MCF 10A (cell line): ENCODE measurements at regions not wholly inside any gene's neighbourhood (a gene's known extent, or its start where the extent isn't known, plus 50 kb on each side); places are given as distances from the start of the nearest gene placed in this dataset.
"Not testable (repeated sequence)": the region's sequence is repeated elsewhere in the genome, so short reads cannot be mapped to it uniquely, and the experiment has no call there.

Experiments
- BruUV-seq: library from RNA; stranded (reverse); fragments of 400-500 nt; replicated peaks from 2 replicates; lab custom pipeline; 2021; lab: Mats Ljungman, UMichigan
- CTCF ChIA-PET: fragments of 300-600 bp; sonication (Branson Sonifier 250); formaldehyde crosslinking; extraction: SDS; loops from one replicate; lab custom pipeline; 2021; ENCODE audit warnings: antibody characterized with exemption, inconsistent platforms; lab: Yijun Ruan, JAX
- POLR2A ChIA-PET: fragments of 300-600, 350-650 bp; sonication (Branson Sonifier 250); formaldehyde crosslinking; extraction: SDS; loops from one replicate; lab custom pipeline; 2020; ENCODE audit warnings: antibody characterized with exemption, inconsistent platforms; lab: Yijun Ruan, JAX
- DNase-seq: peaks from one replicate; pipeline ENCODE4 v3.0.0-alpha.2; 2018; ENCODE audit not compliant: unreplicated experiment
- H3K27ac Mint-ChIP-seq: one replicate; pipeline ENCODE4 v1.8.0; 2022; ENCODE audit warnings: mild to moderate bottlenecking, low read depth, mixed read lengths; ENCODE audit not compliant: unreplicated experiment
- H3K27me3 Mint-ChIP-seq: one replicate; pipeline ENCODE4 v1.8.0; 2022; ENCODE audit warnings: mixed read lengths; ENCODE audit not compliant: insufficient read depth, unreplicated experiment
- H3K36me3 Mint-ChIP-seq: one replicate; pipeline ENCODE4 v1.8.0; 2022; ENCODE audit warnings: mild to moderate bottlenecking, moderate library complexity, mixed read lengths; ENCODE audit not compliant: insufficient read depth, unreplicated experiment
- H3K4me1 Mint-ChIP-seq: one replicate; pipeline ENCODE4 v1.8.0; 2022; ENCODE audit warnings: mixed read lengths; ENCODE audit not compliant: insufficient read depth, unreplicated experiment
- H3K4me3 Mint-ChIP-seq: one replicate; pipeline ENCODE4 v1.8.0; 2022; ENCODE audit warnings: mild to moderate bottlenecking, moderate library complexity, mixed read lengths; ENCODE audit not compliant: unreplicated experiment
- H3K9me3 Mint-ChIP-seq: one replicate; pipeline ENCODE4 v1.8.0; 2022; ENCODE audit warnings: mixed read lengths; ENCODE audit not compliant: unreplicated experiment
- CTCF ChIP-seq: fragments of 200-600 bp; IDR thresholded peaks from one replicate; pipeline ENCODE4 v1.8.0; 2022; ENCODE audit warnings: antibody characterized with exemption, mild to moderate bottlenecking; ENCODE audit not compliant: unreplicated experiment
- intact Hi-C: fragments of 100-400 bp; cut with micrococcal nuclease; formaldehyde crosslinking; loops from 2 replicates; pipeline ENCODE4 v1.14.1; 2022

GRCh38 chr5:21452449-21452848, 1400.7 kb downstream of the CDH12 start:
- H3K9me3 Mint-ChIP-seq, result peaks cover 11% of the 10 kb centered on the region
- H3K27me3 Mint-ChIP-seq, result no peaks in the 10 kb centered on the region
- H3K27ac Mint-ChIP-seq, result no peak overlapping the region
- H3K4me3 Mint-ChIP-seq, result no peak overlapping the region
- BruUV-seq, result no TSS peak
- peak; percentile 50 for DNase-seq
- ChIA-PET CTCF (no interaction called here), POLR2A (interaction anchor here (0.7 kb wide), 1 partner anchor 506 kb away, joined by 3 read pairs; no protein-coding TSS in a partner anchor)
- intact Hi-C loops, result no loop called here
- TF ChIP-seq CTCF, result no peak
- H3K4me1 Mint-ChIP-seq, result no peaks in the 10 kb centered on the region
- no peaks in the 10 kb centered on the region for H3K36me3 Mint-ChIP-seq

GRCh38 chr5:21432646-21433045, 1420.5 kb downstream of the CDH12 start:
- CTCF ChIA-PET, result no interaction called here
- Mint-ChIP-seq H3K36me3 (no peaks in the 10 kb centered on the region), H3K9me3 (no peaks in the 10 kb centered on the region), H3K27me3 (no peaks in the 10 kb centered on the region), H3K4me1 (no peaks in the 10 kb centered on the region), H3K4me3 (no peak overlapping the region), H3K27ac (no peak overlapping the region)
- DNase-seq, result no peak
- no peak for TF ChIP-seq CTCF
- POLR2A ChIA-PET, result no interaction called here
- no TSS peak for BruUV-seq
- intact Hi-C loops, result no loop called here

DNA sequence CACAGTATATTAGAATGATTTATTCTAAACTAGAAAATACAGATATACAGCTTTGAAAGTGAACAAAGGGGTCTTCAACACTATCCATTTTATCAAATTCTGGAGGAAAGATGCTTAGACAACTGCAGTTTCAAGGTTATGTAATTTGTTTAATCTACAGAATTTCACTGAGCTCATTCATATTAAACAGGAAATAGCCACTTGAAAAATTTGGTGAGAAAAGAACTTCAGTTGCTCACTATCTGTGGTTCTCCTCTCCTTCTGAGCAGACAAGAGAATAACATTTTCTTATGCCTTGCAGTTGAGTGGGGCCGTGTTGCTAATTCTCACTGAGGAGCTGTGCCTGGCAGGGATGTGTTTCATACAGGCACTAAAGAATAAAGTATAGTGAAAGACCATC, 1428.2 kb downstream of the CDH12 start:
- BruUV-seq, result no TSS peak
- CTCF ChIA-PET, result interaction anchor here (0.7 kb wide), 1 partner anchor 21 kb away, joined by 3 read pairs; no protein-coding TSS in a partner anchor
- no peak for DNase-seq
- H3K4me1 Mint-ChIP-seq, result no peaks in the 10 kb centered on the region
- no peaks in the 10 kb centered on the region for H3K9me3 Mint-ChIP-seq
- H3K27ac Mint-ChIP-seq, result no peak overlapping the region
- POLR2A ChIA-PET, result no interaction called here
- intact Hi-C loops, result no loop called here
- TF ChIP-seq CTCF, result no peak
- H3K27me3 Mint-ChIP-seq, result no peaks in the 10 kb centered on the region
- H3K36me3 Mint-ChIP-seq, result no peaks in the 10 kb centered on the region
- H3K4me3 Mint-ChIP-seq, result no peak overlapping the region

DNA sequence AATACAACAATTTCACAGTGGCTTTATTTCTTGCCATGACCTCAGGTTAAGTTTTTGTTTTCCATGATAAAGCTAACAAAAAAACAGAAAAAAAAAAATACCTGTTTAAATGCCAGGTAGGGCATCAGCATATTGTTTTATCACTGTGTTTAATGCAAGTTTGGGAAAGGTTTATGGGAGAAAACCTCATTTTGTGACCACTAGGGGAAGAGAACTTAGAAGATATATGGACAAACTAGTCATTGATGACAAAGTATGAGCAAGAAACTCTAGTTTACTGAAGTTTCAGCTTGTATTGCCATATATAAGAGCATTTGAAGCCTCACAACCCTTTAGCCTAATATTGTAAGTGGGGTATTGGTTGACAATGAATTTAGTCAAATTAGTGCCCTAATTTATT, 1431.4 kb upstream of the CDH18 start:
- Mint-ChIP-seq H3K4me3 (no peak overlapping the region), H3K36me3 (no peaks in the 10 kb centered on the region), H3K27me3 (no peaks in the 10 kb centered on the region), H3K27ac (no peak overlapping the region), H3K4me1 (peaks cover 6% of the 10 kb centered on the region), H3K9me3 (no peaks in the 10 kb centered on the region)
- no peak for TF ChIP-seq CTCF
- no TSS peak for BruUV-seq
- ChIA-PET POLR2A (interaction anchor here (0.5 kb wide), 1 partner anchor 22 kb away, joined by 3 read pairs; no protein-coding TSS in a partner anchor), CTCF (interaction anchor here (1.4 kb wide), 1 partner anchor 10 kb away, joined by 4 read pairs; no protein-coding TSS in a partner anchor)
- intact Hi-C loops, result no loop called here
- DNase-seq, result peak; percentile 4

DNA sequence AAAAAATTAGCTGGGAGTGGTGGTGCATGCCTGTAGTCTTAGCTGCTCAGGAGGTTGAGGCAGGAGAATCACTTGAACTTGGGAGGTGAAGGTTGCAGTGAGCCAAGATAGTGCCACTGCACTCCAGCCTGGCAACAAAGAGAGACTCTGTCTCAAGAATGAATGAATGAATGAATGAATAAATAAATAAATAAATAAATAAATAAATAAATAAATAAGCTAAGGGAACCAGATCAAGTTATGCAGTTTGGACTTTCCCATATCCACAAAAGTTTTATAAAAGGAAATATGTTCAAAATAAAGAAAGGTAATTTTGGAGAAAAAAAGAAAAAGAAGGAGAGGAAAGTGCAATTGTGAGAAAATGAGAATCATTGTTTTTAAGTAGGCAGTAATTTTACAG, 1414.1 kb upstream of the CDH18 start:
- intact Hi-C loops, POLR2A ChIA-PET, H3K27me3 Mint-ChIP-seq: not testable (repeated sequence)

More for the DNA sequence above, 1414.1 kb upstream of the CDH18 start:
- BruUV-seq, DNase-seq, H3K4me3 Mint-ChIP-seq, H3K4me1 Mint-ChIP-seq, H3K36me3 Mint-ChIP-seq, H3K27ac Mint-ChIP-seq, H3K9me3 Mint-ChIP-seq: not testable (repeated sequence)
- CTCF ChIA-PET, result interaction anchor here (1.3 kb wide), 1 partner anchor 11 kb away, joined by 3 read pairs; no protein-coding TSS in a partner anchor
